RKO (cell line): ENCODE measurements at regions not wholly inside any gene's neighbourhood (a gene's known extent, or its start where the extent isn't known, plus 50 kb on each side); places are given as distances from the start of the nearest gene placed in this dataset.

ENCODE experiments used
- DNase-seq: peaks from one replicate; pipeline ENCODE4 v3.0.0-alpha.2; 2016; ENCODE audit warnings: low spot score

DNA sequence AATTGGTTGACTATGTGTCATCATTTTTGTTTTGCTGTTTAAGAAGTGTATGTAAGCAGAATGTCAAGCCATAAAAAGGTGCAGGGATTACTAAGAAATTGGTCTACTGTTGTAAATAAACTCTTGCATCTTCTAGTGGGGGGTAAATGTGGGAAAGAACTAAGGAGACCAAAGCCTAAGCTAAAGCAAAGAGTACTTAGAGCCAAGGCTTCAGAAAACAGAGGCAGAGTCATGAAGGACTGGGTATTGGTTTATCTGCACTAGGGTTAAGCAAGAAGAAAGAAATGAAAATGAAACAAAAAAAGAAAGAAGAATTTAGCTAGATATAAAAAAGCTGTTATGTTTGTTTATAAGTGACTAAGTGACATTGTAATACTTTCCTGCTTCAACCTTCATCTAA lies 628.1 kb downstream of the METTL15 start:
- DNase-seq, result no peak

DNA sequence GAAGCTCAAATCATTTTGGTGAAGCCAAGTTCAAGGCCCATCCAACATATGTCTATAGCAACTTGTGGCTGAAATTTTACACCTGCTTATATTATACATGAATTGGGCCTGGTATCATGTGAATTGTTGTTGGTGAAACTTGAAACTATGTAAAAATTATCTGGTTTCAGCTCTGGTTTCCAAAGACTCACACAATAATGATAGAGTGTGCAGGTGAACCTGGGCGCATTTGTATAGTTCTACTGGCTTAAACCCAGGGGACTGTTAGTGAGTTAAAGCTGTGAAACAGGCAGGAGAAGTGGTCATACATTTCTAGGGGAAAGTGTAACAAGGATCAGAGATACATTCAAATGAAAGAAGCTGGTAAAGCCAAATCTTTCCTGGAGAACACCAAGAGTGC lies 627.3 kb downstream of the METTL15 start:
- no peak for DNase-seq

DNA sequence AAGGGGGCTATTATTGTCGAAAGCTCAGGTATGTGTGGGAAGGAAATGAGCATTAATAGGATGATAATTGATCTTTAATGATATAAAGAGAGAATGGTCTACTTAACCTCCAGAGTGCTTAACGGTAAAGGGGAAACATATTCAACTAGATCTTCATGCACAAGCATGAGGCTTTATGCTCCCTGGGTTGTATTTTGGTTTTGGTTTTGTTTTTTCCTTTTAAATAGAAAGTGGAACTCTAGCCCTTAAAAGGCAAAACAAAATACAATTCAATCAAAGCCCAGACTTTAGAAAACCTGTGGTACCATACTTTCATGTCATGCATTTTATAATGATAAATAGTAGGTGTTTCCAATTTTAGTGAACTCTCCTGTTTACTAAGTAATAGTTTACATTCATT lies 622.7 kb downstream of the METTL15 start:
- DNase-seq, result no peak

DNA sequence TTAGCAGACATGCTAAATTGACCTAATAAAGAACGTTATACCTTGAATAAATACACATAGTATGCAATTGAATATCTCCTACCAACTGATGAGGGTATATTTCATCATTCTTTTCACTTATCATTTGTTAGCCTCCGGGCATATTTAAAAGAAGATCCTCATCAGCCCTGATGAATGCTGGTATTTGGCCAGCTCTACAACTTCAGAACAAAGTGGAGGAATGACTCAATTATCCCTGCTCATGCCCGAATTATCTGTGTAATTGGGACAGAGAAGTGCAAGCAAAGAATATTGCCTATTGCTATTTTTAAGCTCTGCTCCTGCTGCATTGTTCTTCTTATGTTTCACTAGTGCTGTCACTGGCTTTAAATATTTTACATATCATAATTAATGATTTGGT lies 622.1 kb downstream of the METTL15 start:
- DNase-seq, result no peak

DNA sequence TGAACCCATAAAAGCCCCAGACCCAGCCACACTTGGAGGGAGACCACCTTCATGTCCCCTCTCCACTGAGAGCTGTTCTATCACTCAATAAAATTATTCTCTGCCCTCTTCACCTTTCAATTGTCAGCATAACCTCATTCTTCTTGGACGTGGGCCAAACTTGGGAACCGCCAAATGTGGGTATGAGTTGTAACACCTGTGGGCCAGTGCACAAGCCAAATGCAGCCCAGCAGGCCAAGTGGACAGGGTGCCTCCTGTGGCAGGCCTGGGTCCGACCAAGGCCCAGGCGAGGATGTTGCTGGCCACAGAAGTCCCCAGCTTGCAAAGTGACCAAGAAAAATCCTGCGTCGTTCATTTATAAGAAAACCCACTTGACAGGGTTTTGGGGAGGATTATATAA lies 621.2 kb downstream of the METTL15 start:
- no peak for DNase-seq

DNA sequence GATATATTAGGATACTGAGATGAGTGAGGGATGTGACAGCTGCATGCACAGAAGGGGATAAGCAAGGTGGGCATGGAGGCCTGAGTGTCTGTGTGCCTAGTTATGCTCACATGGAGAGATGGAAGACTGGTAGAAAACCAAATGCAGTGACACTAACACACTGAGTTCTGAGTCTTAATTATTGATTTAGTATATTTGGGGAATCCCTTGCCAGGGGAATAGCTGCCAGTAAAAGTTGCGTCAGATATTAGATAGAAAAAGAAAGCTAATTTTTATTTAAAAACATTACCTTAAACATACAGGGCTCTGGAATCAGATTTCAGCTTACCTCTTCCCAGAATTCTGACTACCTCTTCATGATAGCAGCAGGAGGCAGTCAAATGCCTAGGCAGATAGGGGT lies 620.5 kb downstream of the METTL15 start:
- DNase-seq, result no peak

DNA sequence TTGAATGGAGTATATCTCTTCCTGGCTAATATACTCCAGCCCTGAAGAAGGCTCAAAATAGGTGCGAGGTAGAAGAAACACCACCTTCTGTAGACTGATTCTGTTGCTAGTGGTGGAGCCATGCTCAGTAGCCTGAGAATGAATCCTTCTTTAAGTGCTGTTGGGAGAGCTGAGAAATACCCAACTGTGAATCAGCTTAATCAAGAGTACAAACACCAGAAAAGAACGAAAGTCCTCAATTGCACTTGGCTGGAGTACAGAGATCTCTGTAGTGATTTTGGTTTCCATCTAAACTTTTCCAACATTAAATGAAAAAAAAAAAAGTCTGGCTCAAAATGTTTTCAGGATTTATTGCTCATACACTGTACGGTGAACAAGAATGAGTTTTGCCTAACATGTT lies 619.1 kb downstream of the METTL15 start:
- no peak for DNase-seq

DNA sequence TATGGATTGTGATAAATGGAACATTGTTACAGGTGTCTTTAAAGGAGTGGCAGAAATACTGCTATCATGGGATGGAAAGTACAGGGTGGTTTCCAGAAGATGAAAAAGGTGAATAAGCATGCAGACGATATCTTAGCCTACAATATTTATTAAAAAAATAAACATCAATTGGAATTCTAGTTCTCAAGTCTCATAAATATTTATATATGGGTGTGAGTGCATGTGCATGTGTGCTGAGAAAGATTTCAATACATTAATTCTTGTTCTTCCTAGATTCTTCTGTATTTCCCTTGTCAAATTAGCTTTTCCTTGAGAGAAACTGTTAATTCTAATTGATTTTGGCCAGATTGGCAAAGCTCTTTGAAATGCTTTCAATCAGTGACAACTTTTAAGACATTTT lies 618.2 kb downstream of the METTL15 start:
- DNase-seq, result no peak

DNA sequence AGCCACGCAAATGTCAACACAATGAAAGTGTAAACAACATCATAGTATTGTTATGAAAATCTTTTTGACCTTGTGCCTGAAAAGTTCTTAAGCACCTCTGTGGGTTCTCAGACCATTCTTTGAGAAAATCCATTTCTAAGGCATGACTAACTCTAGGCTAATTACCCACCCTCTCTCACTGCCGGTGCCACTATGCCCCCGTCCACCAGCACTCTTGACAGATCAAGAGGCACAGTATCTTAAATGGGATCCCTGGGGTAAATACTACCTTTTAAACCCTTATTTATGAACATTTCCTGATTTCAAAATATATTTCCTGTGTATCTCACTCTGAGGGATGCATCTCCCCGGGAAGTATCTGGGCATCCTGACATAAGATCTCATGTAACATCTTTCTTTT lies 607.5 kb downstream of the METTL15 start:
- DNase-seq, result no peak

DNA sequence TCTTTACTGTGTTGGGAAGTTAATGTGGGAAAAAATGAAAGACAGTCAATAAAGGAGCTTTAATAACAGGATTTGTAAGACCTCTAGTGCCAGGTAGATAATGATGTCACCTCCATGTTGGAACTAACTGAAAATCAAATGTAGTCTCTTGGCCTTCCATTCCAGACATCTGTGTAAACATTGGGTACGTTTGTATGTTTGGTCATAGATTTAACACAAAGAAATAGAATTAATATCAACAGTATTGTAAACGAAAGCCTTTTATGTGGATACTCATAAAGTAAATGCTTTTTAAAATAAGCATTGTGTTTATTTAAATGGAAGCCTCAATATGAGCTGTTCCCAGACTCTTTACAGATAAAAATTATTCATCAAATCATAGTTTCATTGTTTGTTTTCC lies 605.7 kb downstream of the METTL15 start:
- DNase-seq, result no peak

DNA sequence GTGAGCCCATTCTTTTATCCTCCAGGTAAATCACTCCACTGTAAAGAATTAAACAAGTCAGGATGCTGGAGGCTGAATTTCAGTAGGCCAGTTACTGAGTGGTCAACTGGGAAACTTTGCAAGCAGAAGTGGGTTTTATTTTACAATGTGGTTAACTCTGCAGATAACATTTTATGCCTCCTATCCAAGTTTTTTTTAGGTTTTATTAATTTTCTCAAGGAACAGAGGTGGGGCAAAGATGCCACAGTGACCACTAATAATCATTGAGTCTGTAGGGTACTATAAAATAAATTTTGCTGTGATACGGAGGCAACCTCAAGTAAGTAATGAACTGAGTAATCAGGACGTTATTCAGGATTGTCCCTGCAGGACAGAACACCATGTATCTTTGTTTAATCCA lies 599.9 kb downstream of the METTL15 start:
- DNase-seq, result no peak

DNA sequence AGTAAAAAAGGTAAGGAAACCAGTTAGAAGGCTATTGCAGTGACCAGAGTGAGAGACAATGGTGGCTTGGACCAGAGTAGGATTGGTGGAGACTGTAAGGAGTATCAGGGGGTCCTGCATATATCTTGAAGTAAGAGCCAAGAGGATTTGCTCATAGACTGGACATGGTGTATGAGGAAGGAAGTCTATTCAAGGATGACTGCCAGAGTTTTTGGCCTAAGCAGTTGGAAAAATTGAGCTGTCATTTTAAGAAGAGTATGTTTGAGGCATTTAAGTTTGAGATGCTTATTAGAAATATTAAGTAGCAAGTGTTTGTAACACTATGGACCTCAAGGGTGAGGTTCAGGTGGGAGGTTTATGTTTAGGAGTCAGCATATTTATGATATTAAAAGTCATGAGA lies 596.6 kb downstream of the METTL15 start:
- no peak for DNase-seq

DNA sequence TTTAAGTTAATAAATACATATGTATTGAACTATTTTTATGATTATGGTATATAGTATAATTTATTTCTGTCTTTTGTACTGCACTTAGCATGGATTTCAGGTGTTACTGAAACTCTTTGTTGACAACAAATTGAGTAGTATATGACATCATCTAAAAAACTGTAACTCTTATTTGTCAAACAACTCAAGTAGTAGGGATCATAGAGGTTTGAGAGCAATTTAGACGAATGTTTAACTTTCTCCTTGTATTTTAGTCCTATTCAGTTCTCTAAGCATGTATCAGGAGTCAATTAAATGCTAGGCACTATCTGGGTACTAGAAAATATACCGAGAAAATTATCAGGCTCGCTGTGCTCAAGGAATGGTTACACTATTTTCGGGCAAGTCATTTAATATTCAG lies 595.2 kb downstream of the METTL15 start:
- DNase-seq, result no peak

DNA sequence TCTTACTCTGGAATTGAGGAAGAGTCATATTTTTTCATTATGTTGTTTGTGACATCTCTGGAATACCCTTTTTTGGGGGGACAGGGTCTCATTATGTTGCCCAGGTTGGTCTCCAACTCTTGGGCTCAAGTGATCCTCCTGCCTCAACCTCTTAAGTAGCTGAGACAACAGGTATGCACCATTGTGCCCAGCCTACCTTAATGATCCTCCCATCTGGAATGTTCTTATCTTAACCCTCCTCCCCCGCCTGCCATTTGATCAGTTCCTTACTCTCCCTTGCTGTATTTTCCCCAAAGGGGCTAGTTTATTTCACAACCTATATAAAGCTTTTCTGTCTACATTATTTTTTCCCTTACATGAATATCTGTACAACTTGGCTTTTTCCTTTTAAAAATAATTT lies 594.7 kb downstream of the METTL15 start:
- no peak for DNase-seq

DNA sequence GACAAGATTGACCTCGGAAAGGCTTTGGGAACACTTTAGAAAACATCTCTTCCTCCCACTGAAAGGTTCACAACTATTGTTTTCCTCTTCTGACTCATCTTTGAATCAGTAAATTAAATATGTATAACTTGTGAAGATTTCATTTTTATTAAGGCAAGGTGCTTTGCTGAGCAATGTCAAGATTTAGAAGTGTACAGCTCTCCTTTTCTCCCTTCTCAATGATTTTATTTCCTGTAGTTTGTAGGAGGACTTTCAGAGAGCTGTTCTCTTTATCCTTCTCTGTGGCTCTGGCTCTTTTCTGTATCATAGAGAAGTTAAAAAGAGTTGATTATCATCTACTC lies 594.2 kb downstream of the METTL15 start:
- no peak for DNase-seq

DNA sequence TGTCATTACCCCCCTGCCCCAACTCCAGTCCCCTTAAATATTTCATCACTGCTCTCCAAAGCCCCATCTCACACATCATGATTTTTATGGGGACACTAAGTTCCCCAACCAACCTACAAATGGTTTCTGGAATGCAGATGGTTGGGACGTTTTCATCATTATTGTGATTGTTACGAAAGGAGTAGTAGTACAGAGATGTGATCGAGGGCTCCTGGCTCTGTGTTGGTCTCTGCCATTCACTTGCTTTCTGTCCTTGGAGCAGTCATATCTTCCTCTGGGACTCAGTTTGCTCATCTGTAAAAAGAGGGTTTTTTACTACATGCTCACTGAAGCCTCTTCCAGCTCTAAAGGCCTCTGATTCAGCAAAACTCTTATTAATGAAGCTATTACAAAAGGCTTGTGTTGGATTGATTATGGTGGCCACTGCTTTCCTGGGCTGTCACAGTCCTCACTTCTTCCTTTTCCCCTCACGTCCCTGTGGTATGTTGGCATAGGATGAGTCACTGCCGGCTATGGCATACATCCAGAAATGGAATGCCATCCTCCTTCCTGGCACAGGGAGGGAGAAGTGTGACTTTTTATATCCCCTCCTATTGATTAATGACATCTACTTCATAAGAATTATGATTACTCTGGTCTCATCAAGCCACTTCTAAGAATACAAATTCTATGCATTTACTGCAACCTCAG lies 593.7 kb downstream of the METTL15 start:
- DNase-seq, result peak; percentile 14

DNA sequence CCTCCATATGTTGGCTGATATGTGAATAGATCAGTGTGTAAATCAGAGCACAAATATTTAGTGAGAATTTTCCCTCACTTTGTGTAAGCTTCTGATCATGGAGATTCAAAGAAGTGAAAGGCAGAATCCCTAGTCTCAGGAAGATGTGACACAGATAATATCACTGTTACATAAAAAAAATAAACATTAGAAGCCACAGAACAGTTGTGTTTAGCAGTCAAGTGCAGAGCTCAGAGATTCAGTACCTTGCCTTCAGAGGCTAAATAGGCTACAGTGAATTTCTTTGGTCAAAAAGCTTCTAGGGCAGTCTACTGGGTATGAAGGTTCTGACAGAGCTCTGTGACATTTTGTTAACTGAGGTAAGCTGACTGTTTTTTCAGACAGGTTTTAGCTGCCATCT lies 591.5 kb downstream of the METTL15 start:
- DNase-seq, result no peak

DNA sequence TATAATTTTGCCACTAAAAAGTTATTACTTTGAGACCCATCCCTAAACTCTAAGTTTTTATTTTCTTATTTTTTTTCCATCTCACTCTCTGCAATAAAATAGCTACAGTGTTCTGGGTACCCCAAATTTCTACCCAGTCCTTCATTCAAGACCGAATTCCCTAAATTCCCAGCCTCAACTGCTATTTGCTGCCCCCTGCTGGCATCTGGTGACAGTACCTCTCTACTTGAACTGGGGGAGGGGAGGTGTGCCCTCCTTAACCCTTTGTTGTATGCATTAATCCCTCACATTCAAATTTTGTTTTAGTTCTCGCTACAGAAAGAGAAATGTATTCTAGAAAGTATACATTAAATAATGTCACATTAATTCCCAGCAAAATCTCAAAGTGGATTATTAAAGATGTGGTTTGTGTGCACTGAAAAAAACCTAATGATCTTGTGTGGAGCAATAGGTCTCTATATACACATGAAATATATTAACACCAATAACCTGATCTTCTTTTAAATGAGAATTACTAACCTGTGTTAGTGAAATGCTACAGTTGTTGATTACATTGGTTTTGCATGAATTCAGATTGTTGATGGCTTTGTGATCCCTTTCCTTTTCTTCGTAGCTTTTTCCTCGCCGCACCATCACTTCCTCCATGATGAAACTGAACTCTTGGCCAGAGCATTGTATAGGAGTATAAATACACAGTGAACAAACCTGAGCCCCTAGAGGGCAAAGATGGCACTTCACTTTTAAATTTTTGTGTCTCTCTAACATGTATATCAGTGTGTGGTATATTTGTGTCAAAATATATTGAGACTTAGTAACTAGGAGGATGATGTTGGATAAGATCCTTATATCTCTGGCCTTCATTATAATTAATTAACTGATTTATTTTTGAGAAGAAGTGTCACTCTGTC lies 590.0 kb downstream of the METTL15 start:
- DNase-seq, result peak; percentile 48

DNA sequence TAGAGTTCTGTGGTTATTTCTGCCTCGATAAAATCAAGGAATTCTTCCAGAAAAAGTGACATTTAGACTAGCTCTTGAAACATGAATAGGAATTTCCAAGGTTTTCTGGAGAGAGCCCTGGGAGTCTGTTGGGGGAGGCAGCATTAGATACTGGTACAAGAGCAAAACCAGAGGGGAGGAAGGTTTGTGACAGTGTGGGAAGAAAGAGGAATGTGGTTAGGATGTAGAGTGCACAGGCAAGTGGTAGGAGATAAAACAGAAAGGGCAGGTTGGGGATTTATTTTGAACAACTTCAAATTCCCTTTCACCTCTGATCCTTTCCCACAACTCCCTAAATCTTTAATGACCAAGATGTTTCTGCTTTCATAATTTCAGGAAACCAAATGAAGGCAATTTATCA lies 588.4 kb downstream of the METTL15 start:
- no peak for DNase-seq

DNA sequence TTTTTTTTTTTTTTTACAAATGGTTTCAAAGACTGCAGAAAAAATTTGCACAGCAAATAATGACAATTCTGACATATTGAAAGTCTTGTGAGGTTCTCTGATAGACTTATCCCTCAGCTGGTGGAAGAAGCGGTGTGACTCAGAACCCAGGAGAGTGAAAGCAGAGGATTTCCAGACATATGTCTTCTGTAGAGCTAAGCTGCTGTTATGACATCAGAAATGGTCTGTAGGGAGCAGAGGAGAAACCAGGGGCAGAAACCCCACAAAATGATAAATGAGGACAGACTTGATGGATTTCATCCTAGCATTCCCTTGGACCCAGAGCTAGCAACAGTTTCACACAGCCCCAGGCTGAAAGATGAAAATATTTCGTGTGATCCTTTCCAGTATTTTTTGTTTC lies 582.6 kb downstream of the METTL15 start:
- DNase-seq, result no peak

DNA sequence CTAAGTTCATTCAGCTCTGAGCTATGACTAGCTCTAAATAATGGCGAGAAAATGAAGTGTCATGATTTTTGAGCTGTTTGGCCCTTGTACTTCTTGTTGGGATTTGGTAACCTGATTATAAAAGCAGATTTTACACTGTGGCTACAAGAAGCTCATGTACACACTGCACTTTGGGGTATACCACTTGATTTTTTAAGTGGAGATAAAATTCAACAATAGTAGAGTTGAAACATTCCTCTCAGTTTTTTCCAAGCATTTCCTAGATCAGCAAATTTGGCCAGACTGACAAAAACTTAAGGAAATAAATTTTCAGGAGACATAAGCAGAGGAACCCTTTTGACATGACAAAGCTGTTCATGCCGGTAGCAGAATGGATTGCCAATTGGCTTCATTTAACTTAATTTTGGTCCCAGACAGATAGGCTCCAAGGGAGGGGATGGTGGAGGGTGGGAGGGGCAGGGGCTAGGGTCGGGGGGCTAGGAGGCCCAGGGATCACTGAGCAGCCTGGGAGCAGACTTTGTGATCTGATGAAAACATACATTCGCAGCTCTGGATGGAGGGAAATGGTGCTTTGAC lies 575.9 kb downstream of the METTL15 start:
- no peak for DNase-seq

DNA sequence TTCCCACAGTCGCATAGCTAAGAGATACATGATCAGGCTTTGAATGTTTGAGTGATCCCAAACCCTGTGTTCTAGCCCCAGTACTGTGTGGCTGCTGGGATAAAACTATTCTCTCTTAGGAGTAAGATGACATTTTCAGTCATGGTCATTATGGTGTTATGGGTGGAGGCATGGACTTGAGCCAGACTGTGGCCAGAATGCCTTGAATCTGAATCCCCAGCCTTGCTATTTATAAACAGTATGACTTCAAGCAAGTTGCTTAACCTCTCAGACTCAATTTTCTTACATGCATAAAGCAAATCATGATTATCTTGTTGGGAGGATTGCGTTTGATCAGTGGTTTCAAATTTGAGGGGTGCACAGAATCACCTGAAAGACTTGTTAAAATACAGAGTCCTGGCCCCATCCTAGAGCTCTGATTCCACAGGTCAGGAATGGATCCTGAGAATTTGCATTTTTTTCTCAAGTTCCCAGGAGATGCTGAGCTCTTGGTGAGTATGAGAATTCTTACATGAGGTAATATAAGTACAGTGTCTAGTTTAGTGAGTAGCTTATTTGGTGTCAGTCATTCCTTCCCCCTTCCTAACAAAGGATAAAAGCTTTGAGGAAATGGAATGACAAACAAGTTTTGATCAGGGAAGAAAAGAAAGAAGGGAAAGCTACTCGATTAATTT lies 571.7 kb downstream of the METTL15 start:
- no peak for DNase-seq

DNA sequence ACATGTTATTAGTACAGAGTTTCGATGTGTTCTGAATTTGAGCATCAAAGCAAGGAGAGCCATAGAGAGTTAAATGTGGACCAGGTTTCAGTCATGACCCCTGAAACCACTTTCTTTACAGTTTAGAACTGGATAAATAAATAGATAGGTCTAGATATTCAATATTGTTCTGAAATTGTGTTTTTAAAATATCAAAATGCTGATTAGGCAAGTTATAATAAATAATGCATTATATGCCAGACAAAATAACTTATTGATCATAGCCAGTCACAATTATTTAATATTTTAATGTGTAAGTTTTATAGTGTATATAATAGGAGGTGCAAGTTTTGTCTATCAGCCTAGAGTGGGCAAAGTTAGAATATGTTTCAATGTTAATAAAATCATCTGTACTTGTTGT lies 569.5 kb downstream of the METTL15 start:
- DNase-seq, result no peak
